Heart left ventricle (tissue), 13 donors: ENCODE measurements at regions not wholly inside any gene's neighbourhood (a gene's known extent, or its start where the extent isn't known, plus 50 kb on each side); places are given as distances from the start of the nearest gene placed in this dataset.

Experiments
- POLR2A ChIP-seq, 2 donors: fragments of 450-650 bp; IDR thresholded peaks; one replicate each; pipeline ENCODE4 v1.6.1; 2017; ENCODE audit warnings: antibody characterized with exemption in 2 of 2, mild to moderate bottlenecking in 2 of 2, moderate library complexity in 2 of 2
- TF ChIP-seq, protein P1 (sequence below), 12 donors: fragments of 200-600 bp; sonication (generic) in 4 of 12; IDR thresholded peaks; one replicate each; pipeline versions ENCODE4 v1.5.0 to v1.8.0; 2018 to 2022; ENCODE audit warnings: antibody characterized with exemption in 12 of 12, mild to moderate bottlenecking in 5 of 12
- donor health status: ischemic (EF 13 %, LVEDD 7.1; RV severe dilation, severe dysfunction).
- donor health status: DM: no; HTN: yes; CAD: no.
- donor health status: DM: no; HTN: no; CAD: no.
- donor health status: ischemic (EF 25% LVEDD 6.9; RV normal size, moderate dysfunction).
- donor health status: ischemic (EF 25% LVEDD 5.7; RV mildly dilated, moderate dysfunction).
- donor health status: ischemic (EF 35%, LVEDD 5.7; RV mildly dilated, moderate dysfunction).
- donor health status: nonischemic (EF 11% LVEDD 7.7; RV severe dilation, severe dysfunction).
- donor health status: DM: yes; HTN: yes; CAD: no.
- donor health status: PGD.
- donor health status: ischemic (EF 29% LVEDD 5.4; RV normal size, mild dysfunction).
- donor health status: nonischemic (EF 23%, LVEDD 6.1; RV moderate dilation, normal function).

DNA sequence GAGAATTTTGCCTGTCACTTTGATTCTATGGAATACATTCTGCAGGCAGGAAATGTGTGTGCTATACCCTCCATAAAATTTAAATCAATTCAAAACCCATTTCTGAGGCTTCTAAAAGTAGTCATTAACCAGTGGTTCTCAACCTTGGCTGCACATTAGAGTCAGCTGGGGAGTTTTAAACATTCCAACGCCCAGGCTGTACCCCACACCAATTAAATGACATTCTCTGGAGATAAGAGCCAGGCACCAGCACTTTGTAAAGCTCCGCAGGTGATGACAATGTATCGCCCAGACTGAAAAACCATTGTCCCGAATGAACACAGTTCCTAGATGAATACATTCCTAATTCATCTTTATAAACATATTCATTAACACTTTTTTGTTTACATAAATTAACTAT, 110.6 kb upstream of the MB21D2 start:
- no peak for TF ChIP-seq POLR2A (IDR thresholded peaks at IDR 0.05)
- TF ChIP-seq, protein P1, sequence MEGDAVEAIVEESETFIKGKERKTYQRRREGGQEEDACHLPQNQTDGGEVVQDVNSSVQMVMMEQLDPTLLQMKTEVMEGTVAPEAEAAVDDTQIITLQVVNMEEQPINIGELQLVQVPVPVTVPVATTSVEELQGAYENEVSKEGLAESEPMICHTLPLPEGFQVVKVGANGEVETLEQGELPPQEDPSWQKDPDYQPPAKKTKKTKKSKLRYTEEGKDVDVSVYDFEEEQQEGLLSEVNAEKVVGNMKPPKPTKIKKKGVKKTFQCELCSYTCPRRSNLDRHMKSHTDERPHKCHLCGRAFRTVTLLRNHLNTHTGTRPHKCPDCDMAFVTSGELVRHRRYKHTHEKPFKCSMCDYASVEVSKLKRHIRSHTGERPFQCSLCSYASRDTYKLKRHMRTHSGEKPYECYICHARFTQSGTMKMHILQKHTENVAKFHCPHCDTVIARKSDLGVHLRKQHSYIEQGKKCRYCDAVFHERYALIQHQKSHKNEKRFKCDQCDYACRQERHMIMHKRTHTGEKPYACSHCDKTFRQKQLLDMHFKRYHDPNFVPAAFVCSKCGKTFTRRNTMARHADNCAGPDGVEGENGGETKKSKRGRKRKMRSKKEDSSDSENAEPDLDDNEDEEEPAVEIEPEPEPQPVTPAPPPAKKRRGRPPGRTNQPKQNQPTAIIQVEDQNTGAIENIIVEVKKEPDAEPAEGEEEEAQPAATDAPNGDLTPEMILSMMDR (IDR thresholded peaks at IDR 0.05) = no peak
